ENCODE measurements at regions not wholly inside any gene's neighbourhood (a gene's known extent, or its start where the extent isn't known, plus 50 kb on each side); places are given as distances from the start of the nearest gene placed in this dataset.

- H3K27ac ChIP-seq: peak overlapping the region; percentile 78
- peaks cover 19% of the 10 kb centered on the region; the same call in 1 of the 2 replicates for H3F3A ChIP-seq (ENCODE audit: insufficient read depth)
- no peaks in the 10 kb centered on the region for H3K27me3 ChIP-seq (replicated peaks; ENCODE audit: insufficient read depth)
- H3K4me1 ChIP-seq (ENCODE audit: insufficient read depth): peaks cover 18% of the 10 kb centered on the region
- no peaks in the 10 kb centered on the region for H3K79me2 ChIP-seq (ENCODE audit: insufficient read depth)
- peak overlapping the region; percentile 59 for H3K9ac ChIP-seq
- H3K9me3 ChIP-seq (ENCODE audit: low read depth): no peaks in the 10 kb centered on the region
- 77 to 79% methylated on average over 5 of the region's 5 CpGs for WGBS, 2 experiments (ENCODE audit: low coverage in 1 of 2, low lambda C conversion rate in 2 of 2, missing lambda C conversion rate in 2 of 2)
- peak; percentile 63 for DNase-seq
- no peaks in the 10 kb centered on the region for H4K20me1 ChIP-seq (ENCODE audit: insufficient read depth)
- TF ChIP-seq EZH2phosphoT487 (IDR thresholded peaks at IDR 0.05; ENCODE audit: insufficient read depth, low read depth) (no peak), EZH2 (IDR thresholded peaks at IDR 0.05; ENCODE audit: insufficient read depth, poor library complexity, severe bottlenecking) (no peak)
- in situ Hi-C loops (cut with MboI): loop anchor here (10.0 kb wide), 1 partner anchor 709 kb away; the partner anchor contains the start of gene DUSP10
- H3K4me2 ChIP-seq (ENCODE audit: unreplicated experiment): peak overlapping the region; percentile 69
- no peaks in the 10 kb centered on the region for H3K36me3 ChIP-seq (ENCODE audit: low read depth)
- peak overlapping the region; percentile 61; the same call in 1 of the 2 replicates for H3K4me3 ChIP-seq
- H3K9me2 ChIP-seq (ENCODE audit: insufficient read depth): no peaks in the 10 kb centered on the region
- H2AFZ ChIP-seq: peak overlapping the region; percentile 78
Measured at GRCh38 chr1:222454186-222454585, 93.7 kb downstream of the HHIPL2 start.

GRCh38 chr1:222452031-222452430, 95.9 kb downstream of the HHIPL2 start:
- Histone ChIP-seq H3K27ac (no peak overlapping the region), H3K79me2 (ENCODE audit: insufficient read depth) (no peaks in the 10 kb centered on the region), H3K9me2 (ENCODE audit: insufficient read depth) (no peaks in the 10 kb centered on the region), H4K20me1 (ENCODE audit: insufficient read depth) (no peaks in the 10 kb centered on the region), H3K4me3 (no peak overlapping the region), H3K4me2 (ENCODE audit: unreplicated experiment) (no peak overlapping the region), H3K4me1 (ENCODE audit: insufficient read depth) (peaks cover 18% of the 10 kb centered on the region), H3F3A (ENCODE audit: insufficient read depth) (peaks cover 19% of the 10 kb centered on the region; the same call in 1 of the 2 replicates), H3K36me3 (ENCODE audit: low read depth) (no peaks in the 10 kb centered on the region), H3K9me3 (ENCODE audit: low read depth) (no peaks in the 10 kb centered on the region), H3K9ac (no peak overlapping the region), H3K27me3 (replicated peaks; ENCODE audit: insufficient read depth) (no peaks in the 10 kb centered on the region), H2AFZ (no peak overlapping the region)
- no peak for DNase-seq
- in situ Hi-C loops (cut with MboI): loop anchor here (10.0 kb wide), 1 partner anchor 707 kb away; the partner anchor contains the start of gene DUSP10
- WGBS, 2 experiments (ENCODE audit: low coverage in 1 of 2, low lambda C conversion rate in 2 of 2, missing lambda C conversion rate in 2 of 2): 61 to 67% methylated on average over 3 of the region's 3 CpGs
- TF ChIP-seq EZH2 (IDR thresholded peaks at IDR 0.05; ENCODE audit: insufficient read depth, poor library complexity, severe bottlenecking) (no peak), EZH2phosphoT487 (IDR thresholded peaks at IDR 0.05; ENCODE audit: insufficient read depth, low read depth) (no peak)

GRCh38 chr1:222443566-222443965, 104.3 kb downstream of the HHIPL2 start:
- no peak overlapping the region for H3K27ac ChIP-seq
- H3K27me3 ChIP-seq (replicated peaks; ENCODE audit: insufficient read depth): no peaks in the 10 kb centered on the region
- in situ Hi-C loops (cut with MboI): no loop called here
- no peaks in the 10 kb centered on the region for H3K79me2 ChIP-seq (ENCODE audit: insufficient read depth)
- WGBS, 2 experiments (ENCODE audit: low coverage in 1 of 2, low lambda C conversion rate in 2 of 2, missing lambda C conversion rate in 2 of 2): 83 to 95% methylated on average over 2 of the region's 2 CpGs
- no peaks in the 10 kb centered on the region for H3K9me3 ChIP-seq (ENCODE audit: low read depth)
- H3K9ac ChIP-seq: no peak overlapping the region
- no peak for TF ChIP-seq EZH2 (IDR thresholded peaks at IDR 0.05; ENCODE audit: insufficient read depth, poor library complexity, severe bottlenecking)
- no peak for TF ChIP-seq EZH2phosphoT487 (IDR thresholded peaks at IDR 0.05; ENCODE audit: insufficient read depth, low read depth)
- H4K20me1 ChIP-seq (ENCODE audit: insufficient read depth): no peaks in the 10 kb centered on the region
- H3F3A ChIP-seq (ENCODE audit: insufficient read depth): no peaks in the 10 kb centered on the region
- no peaks in the 10 kb centered on the region for H3K4me1 ChIP-seq (ENCODE audit: insufficient read depth)
- H2AFZ ChIP-seq: no peak overlapping the region
- H3K36me3 ChIP-seq (ENCODE audit: low read depth): no peaks in the 10 kb centered on the region
- no peak for DNase-seq
- no peak overlapping the region for H3K4me3 ChIP-seq
- no peaks in the 10 kb centered on the region for H3K9me2 ChIP-seq (ENCODE audit: insufficient read depth)
- no peak overlapping the region for H3K4me2 ChIP-seq (ENCODE audit: unreplicated experiment)

- no peaks in the 10 kb centered on the region for H3F3A ChIP-seq (ENCODE audit: insufficient read depth)
- no peaks in the 10 kb centered on the region for H4K20me1 ChIP-seq (ENCODE audit: insufficient read depth)
- H3K9me3 ChIP-seq (ENCODE audit: low read depth): no peaks in the 10 kb centered on the region
- 60 to 68% methylated on average over 5 of the region's 5 CpGs for WGBS, 2 experiments (ENCODE audit: low coverage in 1 of 2, low lambda C conversion rate in 2 of 2, missing lambda C conversion rate in 2 of 2)
- in situ Hi-C loops (cut with MboI): no loop called here
- no peaks in the 10 kb centered on the region for H3K27me3 ChIP-seq (replicated peaks; ENCODE audit: insufficient read depth)
- H3K79me2 ChIP-seq (ENCODE audit: insufficient read depth): no peaks in the 10 kb centered on the region
- no peak overlapping the region for H3K27ac ChIP-seq
- H3K4me2 ChIP-seq (ENCODE audit: unreplicated experiment): no peak overlapping the region
- H3K36me3 ChIP-seq (ENCODE audit: low read depth): no peaks in the 10 kb centered on the region
- H3K9ac ChIP-seq: no peak overlapping the region
- no peaks in the 10 kb centered on the region for H3K9me2 ChIP-seq (ENCODE audit: insufficient read depth)
- DNase-seq: no peak
- H3K4me1 ChIP-seq (ENCODE audit: insufficient read depth): no peaks in the 10 kb centered on the region
- TF ChIP-seq EZH2phosphoT487 (IDR thresholded peaks at IDR 0.05; ENCODE audit: insufficient read depth, low read depth): no peak
- no peak for TF ChIP-seq EZH2 (IDR thresholded peaks at IDR 0.05; ENCODE audit: insufficient read depth, poor library complexity, severe bottlenecking)
- no peak overlapping the region for H3K4me3 ChIP-seq
- no peak overlapping the region for H2AFZ ChIP-seq
Measured at GRCh38 chr1:222441066-222441465, 106.8 kb downstream of the HHIPL2 start.

- H3K4me3 ChIP-seq: no peak overlapping the region
- H3K79me2 ChIP-seq (ENCODE audit: insufficient read depth): no peaks in the 10 kb centered on the region
- no peaks in the 10 kb centered on the region for H3K36me3 ChIP-seq (ENCODE audit: low read depth)
- no peaks in the 10 kb centered on the region for H3K9me3 ChIP-seq (ENCODE audit: low read depth)
- TF ChIP-seq EZH2 (IDR thresholded peaks at IDR 0.05; ENCODE audit: insufficient read depth, poor library complexity, severe bottlenecking) (no peak), EZH2phosphoT487 (IDR thresholded peaks at IDR 0.05; ENCODE audit: insufficient read depth, low read depth) (no peak)
- H3K9me2 ChIP-seq (ENCODE audit: insufficient read depth): no peaks in the 10 kb centered on the region
- WGBS, 2 experiments (ENCODE audit: low coverage in 1 of 2, low lambda C conversion rate in 2 of 2, missing lambda C conversion rate in 2 of 2): 67 to 100% methylated on average over 1 of the region's 1 CpG
- in situ Hi-C loops (cut with MboI): no loop called here
- H3K4me2 ChIP-seq (ENCODE audit: unreplicated experiment): no peak overlapping the region
- no peaks in the 10 kb centered on the region for H3K4me1 ChIP-seq (ENCODE audit: insufficient read depth)
- H3K9ac ChIP-seq: no peak overlapping the region
- H4K20me1 ChIP-seq (ENCODE audit: insufficient read depth): no peaks in the 10 kb centered on the region
- no peak overlapping the region for H3K27ac ChIP-seq
- H3K27me3 ChIP-seq (replicated peaks; ENCODE audit: insufficient read depth): peaks cover 4% of the 10 kb centered on the region; the same call in 1 of the 2 replicates
- no peak for DNase-seq
- H3F3A ChIP-seq (ENCODE audit: insufficient read depth): no peaks in the 10 kb centered on the region
- H2AFZ ChIP-seq: no peak overlapping the region
Measured at GRCh38 chr1:222424826-222425225, 123.1 kb downstream of the HHIPL2 start.

Data from GM23248 (cell line).